Smooth muscle cell (in vitro differentiated cells): ENCODE measurements at regions not wholly inside any gene's neighbourhood (a gene's known extent, or its start where the extent isn't known, plus 50 kb on each side); places are given as distances from the start of the nearest gene placed in this dataset.

Experiments
- DNase-seq: peaks from one replicate; lab custom pipeline; 2025; ENCODE audit not compliant: unreplicated experiment; lab: John Stamatoyannopoulos, UW
- H2AFZ ChIP-seq: fragments of 200-600 bp; sonication (generic); 2 replicates; pipeline ENCODE4 v1.6.0; 2016; ENCODE audit warnings: antibody characterized with exemption, low read depth, mild to moderate bottlenecking
- H3F3A ChIP-seq: fragments of 200-600 bp; sonication (generic); 2 replicates; pipeline ENCODE4 v1.6.0; 2017; ENCODE audit warnings: antibody characterized with exemption, low read depth
- H3K27ac ChIP-seq: fragments of 200-600 bp; sonication (generic); 2 replicates; pipeline ENCODE4 v1.5.1; 2016; ENCODE audit warnings: low read depth, mild to moderate bottlenecking
- H3K27me3 ChIP-seq: fragments of 200-600 bp; sonication (generic); 2 replicates; pipeline ENCODE4 v1.6.1; 2016; ENCODE audit warnings: low read depth, mild to moderate bottlenecking
- H3K36me3 ChIP-seq: fragments of 200-600 bp; sonication (generic); 2 replicates; pipeline ENCODE4 v1.5.1; 2016; ENCODE audit warnings: low read depth
- H3K4me1 ChIP-seq: fragments of 200-600 bp; sonication (generic); 2 replicates; pipeline ENCODE4 v1.5.1; 2016; ENCODE audit warnings: low read depth
- H3K4me2 ChIP-seq: fragments of 200-600 bp; sonication (generic); 2 replicates; pipeline ENCODE4 v1.6.0; 2016; ENCODE audit warnings: mild to moderate bottlenecking
- H3K4me3 ChIP-seq: fragments of 200-600 bp; sonication (generic); 2 replicates; pipeline ENCODE4 v1.5.1; 2016; ENCODE audit warnings: mild to moderate bottlenecking
- H3K79me2 ChIP-seq: fragments of 200-600 bp; sonication (generic); 2 replicates; pipeline ENCODE4 v1.6.0; 2016; ENCODE audit warnings: low read depth, mild to moderate bottlenecking
- H3K9ac ChIP-seq: fragments of 200-600 bp; sonication (generic); 2 replicates; pipeline ENCODE4 v1.6.0; 2016; ENCODE audit warnings: low read depth
- H3K9me3 ChIP-seq: fragments of 200-600 bp; sonication (generic); replicated peaks from 2 replicates; pipeline ENCODE4 v1.5.1; 2016; ENCODE audit warnings: low read depth
- H4K20me1 ChIP-seq: fragments of 200-600 bp; sonication (generic); 2 replicates; pipeline ENCODE4 v1.6.0; 2016; ENCODE audit warnings: low read depth
- CTCF ChIP-seq: fragments of 200-600 bp; sonication (generic); IDR thresholded peaks from 2 replicates; pipeline ENCODE4 v1.5.1; 2017; ENCODE audit warnings: borderline replicate concordance, mild to moderate bottlenecking, antibody characterized with exemption; ENCODE audit not compliant: insufficient read depth, poor library complexity, severe bottlenecking
- WGBS: methylation state at CpG from one replicate; pipeline ENCODE4 v1.1.7; 2016; ENCODE audit warnings: low lambda C conversion rate; 5-methylcytosine and 5-hydroxymethylcytosine counted together

- H4K20me1 ChIP-seq = no peaks in the 10 kb centered on the region
- H2AFZ ChIP-seq = no peak overlapping the region
- H3K79me2 ChIP-seq = no peaks in the 10 kb centered on the region
- H3K9me3 ChIP-seq = no peaks in the 10 kb centered on the region
- no peaks in the 10 kb centered on the region for H3K27me3 ChIP-seq
- peaks cover 4% of the 10 kb centered on the region for H3F3A ChIP-seq
- H3K36me3 ChIP-seq = no peaks in the 10 kb centered on the region
- no peak overlapping the region for H3K4me2 ChIP-seq
- H3K4me1 ChIP-seq = no peaks in the 10 kb centered on the region
- no peak for TF ChIP-seq CTCF
- no peak for DNase-seq
- WGBS = 95% methylated on average over 15 of the region's 15 CpGs
- H3K27ac ChIP-seq = no peak overlapping the region
- no peak overlapping the region for H3K9ac ChIP-seq
- H3K4me3 ChIP-seq = no peak overlapping the region
Measured at GRCh38 chr6:44704240-44705150, 317.0 kb downstream of the CDC5L start.

- H3K27me3 ChIP-seq = no peaks in the 10 kb centered on the region
- peaks cover under 1% of the 10 kb centered on the region for H3F3A ChIP-seq
- H2AFZ ChIP-seq = no peak overlapping the region
- no peak overlapping the region for H3K9ac ChIP-seq
- TF ChIP-seq CTCF = no peak
- 69% methylated on average over 4 of the region's 4 CpGs for WGBS
- no peaks in the 10 kb centered on the region for H3K79me2 ChIP-seq
- no peak overlapping the region for H3K27ac ChIP-seq
- DNase-seq = no peak
- no peaks in the 10 kb centered on the region for H4K20me1 ChIP-seq
- no peak overlapping the region for H3K4me3 ChIP-seq
- H3K4me2 ChIP-seq = no peak overlapping the region
- H3K36me3 ChIP-seq = no peaks in the 10 kb centered on the region
- H3K4me1 ChIP-seq = no peaks in the 10 kb centered on the region
- no peaks in the 10 kb centered on the region for H3K9me3 ChIP-seq
Measured at GRCh38 chr6:44705596-44705995, 318.1 kb downstream of the CDC5L start.

- Histone ChIP-seq H2AFZ (no peak overlapping the region), H4K20me1 (no peaks in the 10 kb centered on the region), H3K4me2 (no peak overlapping the region), H3K9ac (no peak overlapping the region), H3K27me3 (no peaks in the 10 kb centered on the region), H3K4me3 (no peak overlapping the region), H3K36me3 (no peaks in the 10 kb centered on the region), H3K4me1 (no peaks in the 10 kb centered on the region), H3K27ac (no peak overlapping the region), H3F3A (no peaks in the 10 kb centered on the region), H3K79me2 (no peaks in the 10 kb centered on the region), H3K9me3 (no peaks in the 10 kb centered on the region)
- TF ChIP-seq CTCF = no peak
- no peak for DNase-seq
- 97% methylated on average over 5 of the region's 5 CpGs for WGBS
Measured at GRCh38 chr6:44706011-44706410, 318.5 kb downstream of the CDC5L start.

DNA sequence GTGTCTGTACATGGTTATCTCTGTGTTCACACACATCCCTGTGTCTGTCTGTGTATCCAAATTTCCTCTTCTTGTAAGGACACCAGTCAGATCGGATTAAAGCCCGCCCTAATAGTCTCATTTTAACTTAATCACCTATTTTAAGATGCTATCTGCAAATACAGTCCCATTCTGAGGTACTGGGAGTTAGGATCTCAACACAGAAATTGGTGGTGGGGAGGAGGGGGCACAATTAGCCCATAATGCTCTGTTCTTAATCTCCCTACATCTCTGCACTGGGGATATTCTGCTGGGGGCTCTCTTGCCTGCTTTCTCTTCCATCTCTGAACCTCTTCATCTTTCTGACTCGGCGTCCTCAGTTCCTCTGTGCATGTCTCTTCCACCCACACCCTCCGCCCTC, 320.7 kb downstream of the CDC5L start:
- Histone ChIP-seq H3K36me3 (no peaks in the 10 kb centered on the region), H3K4me3 (no peak overlapping the region), H4K20me1 (no peaks in the 10 kb centered on the region), H2AFZ (no peak overlapping the region), H3K4me1 (no peaks in the 10 kb centered on the region), H3K27me3 (no peaks in the 10 kb centered on the region), H3K4me2 (no peak overlapping the region), H3K79me2 (no peaks in the 10 kb centered on the region), H3K9ac (no peak overlapping the region), H3K9me3 (no peaks in the 10 kb centered on the region), H3F3A (no peaks in the 10 kb centered on the region), H3K27ac (no peak overlapping the region)
- no peak for TF ChIP-seq CTCF
- 86% methylated on average over 5 of the region's 5 CpGs for WGBS
- DNase-seq = no peak
